ENCODE measurements at regions not wholly inside any gene's neighbourhood (a gene's known extent, or its start where the extent isn't known, plus 50 kb on each side); places are given as distances from the start of the nearest gene placed in this dataset.
A peak's percentile ranks its signal among the peaks of the same experiment; 100 is the strongest.

GRCh38 chr12:92340441-92341064 is 194.9 kb upstream of the BTG1 start:
- peak overlapping the region; percentile 62 for H3K4me2 ChIP-seq
- H3K9ac ChIP-seq, result no peak overlapping the region

GRCh38 chr12:92340003-92340402 is 194.4 kb upstream of the BTG1 start:
- POLR2A ChIA-PET, result no interaction called here
- Histone ChIP-seq H3K4me3 (ENCODE audit: low read depth in 2 of 2, low read length in 1 of 2) (no peak overlapping the region), H3K4me1 (ENCODE audit: control insufficient read depth in 1 of 2, insufficient read depth in 2 of 2, low read depth in 1 of 2, low read length in 1 of 2) (peaks cover 0 to 9% of the 10 kb centered on the region in 2 experiments; a peak in 2 of 4 replicates), H3F3A (replicated peaks; ENCODE audit: insufficient read depth) (no peaks in the 10 kb centered on the region), H3K9me3 (no peaks in the 10 kb centered on the region), H2AFZ (ENCODE audit: low read depth) (no peak overlapping the region), H4K20me1 (ENCODE audit: insufficient read depth) (no peaks in the 10 kb centered on the region), H3K4me2 (no peak overlapping the region), H3K27ac (ENCODE audit: low read depth in 2 of 2, low read length in 1 of 2) (no peak overlapping the region; a peak in 1 of 4 replicates), H3K27me3 (ENCODE audit: insufficient read depth) (no peaks in the 10 kb centered on the region), H3K79me2 (ENCODE audit: insufficient read depth) (no peaks in the 10 kb centered on the region), H3K36me3 (replicated peaks in 1 of 2; ENCODE audit: control insufficient read depth in 1 of 2, insufficient read depth in 2 of 2, low read length in 1 of 2) (no peaks in the 10 kb centered on the region), H3K9ac (no peak overlapping the region), H3K9me2 (no peaks in the 10 kb centered on the region)
- WGBS (ENCODE audit: low lambda C conversion rate), result 73% methylated on average over 1 of the region's 1 CpG
- no peak for DNase-seq
- CTCF ChIA-PET, result no interaction called here
- TF ChIP-seq NFIC (IDR thresholded peaks at IDR 0.05; ENCODE audit: borderline replicate concordance) (no peak), FOXJ3 (CRISPR knock-in tag; IDR thresholded peaks at IDR 0.05) (no peak), SIN3A (IDR thresholded peaks at IDR 0.05; ENCODE audit: borderline replicate concordance, low read depth, low read length) (no peak)

More at GRCh38 chr12:92340441-92341064, 194.9 kb upstream of the BTG1 start:
- no peaks in the 10 kb centered on the region for H3F3A ChIP-seq (replicated peaks; ENCODE audit: insufficient read depth)
- H3K27me3 ChIP-seq (ENCODE audit: insufficient read depth), result no peaks in the 10 kb centered on the region
- no peak for TF ChIP-seq IRF3 (IDR thresholded peaks at IDR 0.05; ENCODE audit: low read depth, low read length)
- 0 out of 2 replicates have a peak, but pooled peaks have one; percentile 28 for TF ChIP-seq FOXJ3 (CRISPR knock-in tag; IDR thresholded peaks at IDR 0.05)
- no peak for TF ChIP-seq TCF12 (IDR thresholded peaks at IDR 0.05)
- no peak overlapping the region for H3K4me3 ChIP-seq (ENCODE audit: low read depth in 2 of 2, low read length in 1 of 2)
- peak overlapping the region in 1 of 2 experiments; percentile 89; a peak in 2 of 4 replicates for H3K27ac ChIP-seq (ENCODE audit: low read depth in 2 of 2, low read length in 1 of 2)
- H3K9me2 ChIP-seq, result no peaks in the 10 kb centered on the region
- no peaks in the 10 kb centered on the region for H3K36me3 ChIP-seq (replicated peaks in 1 of 2; ENCODE audit: control insufficient read depth in 1 of 2, insufficient read depth in 2 of 2, low read length in 1 of 2)
- ChIA-PET POLR2A (no interaction called here), CTCF (no interaction called here)
- 49% methylated on average over 6 of the region's 6 CpGs for WGBS (ENCODE audit: low lambda C conversion rate)
- no peaks in the 10 kb centered on the region for H3K79me2 ChIP-seq (ENCODE audit: insufficient read depth)
- H4K20me1 ChIP-seq (ENCODE audit: insufficient read depth), result no peaks in the 10 kb centered on the region
- no peaks in the 10 kb centered on the region for H3K9me3 ChIP-seq
- H3K4me1 ChIP-seq (ENCODE audit: control insufficient read depth in 1 of 2, insufficient read depth in 2 of 2, low read depth in 1 of 2, low read length in 1 of 2), result peaks cover 0 to 9% of the 10 kb centered on the region in 2 experiments; a peak in 2 of 4 replicates
- H2AFZ ChIP-seq (ENCODE audit: low read depth), result peak overlapping the region; percentile 79
- no peak for DNase-seq

GRCh38 chr12:92339198-92339821 is 193.7 kb upstream of the BTG1 start:
- CTCF ChIA-PET, result no interaction called here
- no peak overlapping the region for H3K4me2 ChIP-seq
- H3K4me1 ChIP-seq (ENCODE audit: control insufficient read depth in 1 of 2, insufficient read depth in 2 of 2, low read depth in 1 of 2, low read length in 1 of 2), result peaks cover 0 to 9% of the 10 kb centered on the region in 2 experiments; a peak in 2 of 4 replicates
- H2AFZ ChIP-seq (ENCODE audit: low read depth), result no peak overlapping the region
- H3K79me2 ChIP-seq (ENCODE audit: insufficient read depth), result no peaks in the 10 kb centered on the region
- H3K9me3 ChIP-seq, result no peaks in the 10 kb centered on the region
- no peaks in the 10 kb centered on the region for H3K36me3 ChIP-seq (replicated peaks in 1 of 2; ENCODE audit: control insufficient read depth in 1 of 2, insufficient read depth in 2 of 2, low read length in 1 of 2)
- no peak overlapping the region for H3K4me3 ChIP-seq (ENCODE audit: low read depth in 2 of 2, low read length in 1 of 2)
- H3K9me2 ChIP-seq, result no peaks in the 10 kb centered on the region
- DNase-seq, result no peak
- no peak overlapping the region for H3K9ac ChIP-seq
- no peak overlapping the region; a peak in 1 of 4 replicates for H3K27ac ChIP-seq (ENCODE audit: low read depth in 2 of 2, low read length in 1 of 2)
- H3F3A ChIP-seq (replicated peaks; ENCODE audit: insufficient read depth), result no peaks in the 10 kb centered on the region
- WGBS (ENCODE audit: low lambda C conversion rate), result 75% methylated on average over 13 of the region's 13 CpGs
- H3K27me3 ChIP-seq (ENCODE audit: insufficient read depth), result no peaks in the 10 kb centered on the region
- no peaks in the 10 kb centered on the region for H4K20me1 ChIP-seq (ENCODE audit: insufficient read depth)
- POLR2A ChIA-PET, result no interaction called here
- TF ChIP-seq RXRA (IDR thresholded peaks at IDR 0.05; ENCODE audit: borderline replicate concordance, low read depth) (no peak), MXI1 (IDR thresholded peaks at IDR 0.05; ENCODE audit: low read depth, low read length) (no peak), TAF1 (IDR thresholded peaks at IDR 0.05; ENCODE audit: borderline replicate concordance, low read depth, low read length) (no peak), PBX3 (IDR thresholded peaks at IDR 0.05) (no peak), SMC3 (IDR thresholded peaks at IDR 0.05; ENCODE audit: low read depth, low read length) (no peak), IRF3 (IDR thresholded peaks at IDR 0.05; ENCODE audit: low read depth, low read length) (no peak), ELF1 (IDR thresholded peaks at IDR 0.05) (no peak), YY1 (IDR thresholded peaks at IDR 0.05; ENCODE audit: low read depth) (no peak), RAD21 (IDR thresholded peaks at IDR 0.05; ENCODE audit: low read length) (no peak), EP300 (IDR thresholded peaks at IDR 0.05; ENCODE audit: borderline replicate concordance in 1 of 2, low read depth in 1 of 2, low read length in 1 of 2) (no peak), TCF12 (IDR thresholded peaks at IDR 0.05) (no peak), RFX5 (IDR thresholded peaks at IDR 0.05; ENCODE audit: low read length) (no peak), NRF1 (IDR thresholded peaks at IDR 0.05; ENCODE audit: low read depth, low read length) (no peak), GATA2 (CRISPR knock-in tag; IDR thresholded peaks at IDR 0.05) (no peak), MEF2A (IDR thresholded peaks at IDR 0.05; ENCODE audit: borderline replicate concordance, low read depth) (no peak), RCOR1 (IDR thresholded peaks at IDR 0.05; ENCODE audit: low read length) (no peak), JUND (IDR thresholded peaks at IDR 0.05) (no peak)
